HL-60 (cell line): ENCODE measurements at regions not wholly inside any gene's neighbourhood (a gene's known extent, or its start where the extent isn't known, plus 50 kb on each side); places are given as distances from the start of the nearest gene placed in this dataset.

Experiments
- GABPA ChIP-seq: IDR thresholded peaks from 2 replicates; pipeline ENCODE4 v1.6.1; 2012; ENCODE audit warnings: low read depth
- POLR2AphosphoS5 ChIP-seq: IDR thresholded peaks from 2 replicates; pipeline ENCODE4 v1.6.1; 2012; ENCODE audit warnings: low read depth
- TF ChIP-seq, protein P1 (sequence below): IDR thresholded peaks from one replicate; pipeline ENCODE4 v1.5.1; 2011; ENCODE audit warnings: low read length, control low read depth, inconsistent platforms; ENCODE audit not compliant: insufficient read depth
- TF ChIP-seq, protein P2 (sequence below): IDR thresholded peaks from 2 replicates; pipeline ENCODE4 v1.6.1; 2012; ENCODE audit warnings: low read depth; ENCODE audit not compliant: insufficient replicate concordance

DNA sequence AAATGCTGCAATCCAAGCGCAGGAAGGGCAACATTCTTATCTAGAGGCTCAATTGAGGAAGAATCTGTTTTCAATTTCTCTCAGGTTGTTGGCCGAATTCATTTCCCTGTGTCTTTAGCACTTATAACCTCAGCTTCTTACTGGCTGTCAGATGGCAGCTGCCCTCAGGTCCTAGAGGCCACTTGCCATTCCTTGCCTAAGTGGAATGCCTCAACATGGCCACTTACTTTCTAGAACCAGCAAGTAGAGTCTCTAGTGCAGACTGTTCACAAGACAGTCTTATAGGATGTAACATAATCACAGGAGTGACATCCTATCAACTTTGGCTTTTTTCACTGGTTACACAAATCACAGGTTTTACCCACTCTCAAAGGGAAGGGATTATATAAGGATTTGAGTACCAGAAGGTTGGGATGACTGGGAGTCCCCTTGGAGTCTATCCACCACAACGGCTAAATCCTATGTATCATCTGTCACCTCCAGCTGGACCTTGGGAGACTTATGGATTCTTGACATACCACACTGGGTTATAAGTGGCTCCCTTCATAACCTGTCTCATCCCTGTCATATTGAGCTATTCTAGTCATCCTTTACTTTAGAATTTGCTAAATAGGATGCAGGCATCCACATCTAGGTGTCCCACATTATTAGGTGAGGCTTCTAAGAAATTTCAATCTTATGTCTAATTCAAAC, 297.9 kb upstream of the CTSO start:
- TF ChIP-seq, protein P1, sequence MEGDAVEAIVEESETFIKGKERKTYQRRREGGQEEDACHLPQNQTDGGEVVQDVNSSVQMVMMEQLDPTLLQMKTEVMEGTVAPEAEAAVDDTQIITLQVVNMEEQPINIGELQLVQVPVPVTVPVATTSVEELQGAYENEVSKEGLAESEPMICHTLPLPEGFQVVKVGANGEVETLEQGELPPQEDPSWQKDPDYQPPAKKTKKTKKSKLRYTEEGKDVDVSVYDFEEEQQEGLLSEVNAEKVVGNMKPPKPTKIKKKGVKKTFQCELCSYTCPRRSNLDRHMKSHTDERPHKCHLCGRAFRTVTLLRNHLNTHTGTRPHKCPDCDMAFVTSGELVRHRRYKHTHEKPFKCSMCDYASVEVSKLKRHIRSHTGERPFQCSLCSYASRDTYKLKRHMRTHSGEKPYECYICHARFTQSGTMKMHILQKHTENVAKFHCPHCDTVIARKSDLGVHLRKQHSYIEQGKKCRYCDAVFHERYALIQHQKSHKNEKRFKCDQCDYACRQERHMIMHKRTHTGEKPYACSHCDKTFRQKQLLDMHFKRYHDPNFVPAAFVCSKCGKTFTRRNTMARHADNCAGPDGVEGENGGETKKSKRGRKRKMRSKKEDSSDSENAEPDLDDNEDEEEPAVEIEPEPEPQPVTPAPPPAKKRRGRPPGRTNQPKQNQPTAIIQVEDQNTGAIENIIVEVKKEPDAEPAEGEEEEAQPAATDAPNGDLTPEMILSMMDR = no peak
- TF ChIP-seq, protein P2, sequence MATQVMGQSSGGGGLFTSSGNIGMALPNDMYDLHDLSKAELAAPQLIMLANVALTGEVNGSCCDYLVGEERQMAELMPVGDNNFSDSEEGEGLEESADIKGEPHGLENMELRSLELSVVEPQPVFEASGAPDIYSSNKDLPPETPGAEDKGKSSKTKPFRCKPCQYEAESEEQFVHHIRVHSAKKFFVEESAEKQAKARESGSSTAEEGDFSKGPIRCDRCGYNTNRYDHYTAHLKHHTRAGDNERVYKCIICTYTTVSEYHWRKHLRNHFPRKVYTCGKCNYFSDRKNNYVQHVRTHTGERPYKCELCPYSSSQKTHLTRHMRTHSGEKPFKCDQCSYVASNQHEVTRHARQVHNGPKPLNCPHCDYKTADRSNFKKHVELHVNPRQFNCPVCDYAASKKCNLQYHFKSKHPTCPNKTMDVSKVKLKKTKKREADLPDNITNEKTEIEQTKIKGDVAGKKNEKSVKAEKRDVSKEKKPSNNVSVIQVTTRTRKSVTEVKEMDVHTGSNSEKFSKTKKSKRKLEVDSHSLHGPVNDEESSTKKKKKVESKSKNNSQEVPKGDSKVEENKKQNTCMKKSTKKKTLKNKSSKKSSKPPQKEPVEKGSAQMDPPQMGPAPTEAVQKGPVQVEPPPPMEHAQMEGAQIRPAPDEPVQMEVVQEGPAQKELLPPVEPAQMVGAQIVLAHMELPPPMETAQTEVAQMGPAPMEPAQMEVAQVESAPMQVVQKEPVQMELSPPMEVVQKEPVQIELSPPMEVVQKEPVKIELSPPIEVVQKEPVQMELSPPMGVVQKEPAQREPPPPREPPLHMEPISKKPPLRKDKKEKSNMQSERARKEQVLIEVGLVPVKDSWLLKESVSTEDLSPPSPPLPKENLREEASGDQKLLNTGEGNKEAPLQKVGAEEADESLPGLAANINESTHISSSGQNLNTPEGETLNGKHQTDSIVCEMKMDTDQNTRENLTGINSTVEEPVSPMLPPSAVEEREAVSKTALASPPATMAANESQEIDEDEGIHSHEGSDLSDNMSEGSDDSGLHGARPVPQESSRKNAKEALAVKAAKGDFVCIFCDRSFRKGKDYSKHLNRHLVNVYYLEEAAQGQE = no peak
- TF ChIP-seq POLR2AphosphoS5 (no peak), GABPA (no peak)
